Suprapubic skin (tissue), 4 donors: ENCODE measurements at regions not wholly inside any gene's neighbourhood (a gene's known extent, or its start where the extent isn't known, plus 50 kb on each side); places are given as distances from the start of the nearest gene placed in this dataset.

ENCODE experiments used
- DNase-seq, 2 donors: peaks; one replicate each; pipeline ENCODE4 v3.0.0-alpha.2; 2019; ENCODE audit warnings: low spot score in 2 of 2
- H3K27ac ChIP-seq: fragments of 200-600 bp; sonication (generic); one replicate; pipeline ENCODE4 v1.5.1; 2019
- H3K27me3 ChIP-seq: fragments of 200-600 bp; sonication (generic); one replicate; pipeline ENCODE4 v1.5.1; 2019
- H3K36me3 ChIP-seq: fragments of 200-600 bp; sonication (generic); one replicate; pipeline ENCODE4 v1.5.1; 2019
- H3K4me1 ChIP-seq: fragments of 200-600 bp; sonication (generic); one replicate; pipeline ENCODE4 v1.5.1; 2019
- H3K4me3 ChIP-seq: fragments of 200-600 bp; sonication (generic); one replicate; pipeline ENCODE4 v1.5.1; 2019; ENCODE audit warnings: mild to moderate bottlenecking
- H3K9me3 ChIP-seq: fragments of 200-600 bp; sonication (generic); one replicate; pipeline ENCODE4 v1.5.1; 2019
- CTCF ChIP-seq, 2 donors: fragments of 200-600 bp in 1 of 2; fragments of 450-650 bp in 1 of 2; sonication (generic) in 1 of 2; IDR thresholded peaks; one replicate each; pipeline ENCODE4 v1.5.1; 2016 to 2019; ENCODE audit warnings: antibody characterized with exemption in 2 of 2, mild to moderate bottlenecking in 1 of 2, moderate library complexity in 1 of 2
- EP300 ChIP-seq: sonication (generic); formaldehyde crosslinking; IDR thresholded peaks from one replicate; pipeline ENCODE4 v1.6.1; 2017; ENCODE audit warnings: antibody characterized with exemption
- POLR2A ChIP-seq, 2 donors: fragments of 450-650 bp; IDR thresholded peaks; one replicate each; pipeline ENCODE4 v1.6.1; 2017; ENCODE audit warnings: antibody characterized with exemption in 2 of 2, mild to moderate bottlenecking in 2 of 2, moderate library complexity in 2 of 2
- POLR2AphosphoS5 ChIP-seq, 3 donors: sonication (generic); formaldehyde crosslinking; IDR thresholded peaks; one replicate each; pipeline ENCODE4 v1.6.1; 2017; ENCODE audit warnings: antibody characterized with exemption in 3 of 3
- WGBS: methylation state at CpG from one replicate; pipeline ENCODE4 v1.1.5; 2018; 5-methylcytosine and 5-hydroxymethylcytosine counted together

DNA sequence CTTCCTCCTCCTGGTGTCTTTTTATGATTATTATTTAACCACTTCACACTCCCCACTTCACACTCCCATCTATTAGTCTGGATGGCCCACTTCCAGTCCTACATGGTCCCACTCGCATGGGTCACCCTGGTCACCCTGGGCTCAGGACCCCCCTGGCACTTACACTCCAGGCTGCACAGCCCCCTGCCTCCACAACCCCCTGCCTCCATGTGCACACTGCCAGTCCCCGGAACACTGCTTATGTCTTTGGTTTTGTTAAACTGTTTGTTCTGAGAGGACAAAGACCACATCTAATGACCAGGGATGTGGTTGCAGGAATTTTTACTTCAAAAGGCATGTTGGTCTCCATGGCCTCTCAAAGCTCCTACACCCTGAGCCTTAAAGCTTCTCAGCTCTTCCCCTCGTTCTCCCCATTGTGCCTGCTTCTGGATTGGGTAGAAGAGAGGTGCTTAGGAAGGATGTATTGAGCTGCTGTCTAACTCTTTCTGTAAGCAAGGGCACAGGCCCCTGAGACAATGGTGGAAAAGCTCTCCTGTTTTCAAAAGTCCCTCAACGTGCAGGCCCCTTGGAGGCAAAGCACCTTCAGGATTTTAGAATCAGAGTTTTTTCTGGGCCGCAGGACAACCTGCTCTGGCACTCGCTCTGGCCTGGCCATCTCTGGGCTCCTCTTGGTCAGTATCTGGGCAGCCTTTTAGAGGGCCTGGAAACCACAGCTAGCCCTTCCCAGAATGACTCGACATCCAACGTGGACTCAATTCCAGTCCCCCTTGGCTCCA, 150.0 kb upstream of the HAAO start:
- TF ChIP-seq POLR2AphosphoS5 (IDR thresholded peaks at IDR 0.05) (no peak), EP300 (no peak), CTCF (IDR thresholded peaks at IDR 0.05) (no peak), POLR2A (IDR thresholded peaks at IDR 0.05) (no peak)
- Histone ChIP-seq H3K36me3 (no peaks in the 10 kb centered on the region), H3K4me1 (peaks cover 33% of the 10 kb centered on the region), H3K4me3 (no peak overlapping the region), H3K9me3 (no peaks in the 10 kb centered on the region), H3K27me3 (no peaks in the 10 kb centered on the region), H3K27ac (no peak overlapping the region)
- 94% methylated on average over 6 of the region's 8 CpGs for WGBS
- no peak for DNase-seq

DNA sequence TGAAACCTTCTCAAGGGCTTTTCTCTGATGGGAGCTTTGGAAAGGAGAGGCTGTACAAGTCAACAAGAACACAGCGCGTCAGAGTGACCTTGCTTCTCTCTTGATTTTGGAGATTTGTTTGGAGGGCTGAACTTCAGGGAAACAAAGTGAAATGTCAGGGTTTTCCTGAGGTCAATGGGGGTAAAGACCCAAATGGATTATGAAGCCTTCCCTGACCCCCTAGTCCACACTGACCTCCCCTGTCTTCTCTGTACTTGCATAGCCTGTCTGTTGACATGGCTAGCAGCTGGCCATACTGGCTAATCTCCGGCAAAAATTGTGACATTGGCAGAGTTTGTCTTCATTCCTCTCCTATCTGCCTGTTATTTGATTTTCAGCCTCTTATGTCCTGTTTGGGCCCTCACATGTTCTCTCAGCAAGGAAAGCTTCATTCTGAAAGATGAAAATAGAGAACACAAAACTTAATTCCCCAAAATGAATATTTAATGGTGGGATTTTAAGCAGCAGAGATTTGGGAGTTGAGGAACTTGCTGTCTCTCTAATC, 149.3 kb upstream of the HAAO start:
- no peaks in the 10 kb centered on the region for H3K36me3 ChIP-seq
- no peak for TF ChIP-seq CTCF (IDR thresholded peaks at IDR 0.05)
- H3K27me3 ChIP-seq, result no peaks in the 10 kb centered on the region
- peaks cover 33% of the 10 kb centered on the region for H3K4me1 ChIP-seq
- WGBS, result 95% methylated on average over 3 of the region's 3 CpGs
- no peaks in the 10 kb centered on the region for H3K9me3 ChIP-seq
- no peak overlapping the region for H3K27ac ChIP-seq
- H3K4me3 ChIP-seq, result no peak overlapping the region
- DNase-seq, result no peak

GRCh38 chr2:42939411-42940206, 147.2 kb upstream of the HAAO start:
- peaks cover 50% of the 10 kb centered on the region for H3K4me1 ChIP-seq
- DNase-seq, result no peak
- TF ChIP-seq POLR2AphosphoS5 (IDR thresholded peaks at IDR 0.05) (no peak), EP300 (no peak), CTCF (IDR thresholded peaks at IDR 0.05) (no peak), POLR2A (IDR thresholded peaks at IDR 0.05) (no peak)

GRCh38 chr2:42938671-42939370, 146.4 kb upstream of the HAAO start:
- Histone ChIP-seq H3K4me1 (peaks cover 58% of the 10 kb centered on the region), H3K36me3 (no peaks in the 10 kb centered on the region), H3K4me3 (no peak overlapping the region), H3K9me3 (no peaks in the 10 kb centered on the region), H3K27ac (no peak overlapping the region), H3K27me3 (no peaks in the 10 kb centered on the region)
- WGBS, result 90% methylated on average over 3 of the region's 3 CpGs
- TF ChIP-seq POLR2A (IDR thresholded peaks at IDR 0.05) (no peak), EP300 (no peak), POLR2AphosphoS5 (IDR thresholded peaks at IDR 0.05) (no peak), CTCF (IDR thresholded peaks at IDR 0.05) (no peak)
- DNase-seq, result no peak

More at GRCh38 chr2:42939411-42940206, 147.2 kb upstream of the HAAO start:
- 52% methylated on average over 11 of the region's 11 CpGs for WGBS
- Histone ChIP-seq H3K9me3 (no peaks in the 10 kb centered on the region), H3K27me3 (no peaks in the 10 kb centered on the region), H3K4me3 (no peak overlapping the region), H3K36me3 (no peaks in the 10 kb centered on the region), H3K27ac (no peak overlapping the region)
